Putamen (tissue), 1 donor: ENCODE measurements at regions not wholly inside any gene's neighbourhood (a gene's known extent, or its start where the extent isn't known, plus 50 kb on each side); places are given as distances from the start of the nearest gene placed in this dataset.
"Not testable (repeated sequence)": the region's sequence is repeated elsewhere in the genome, so short reads cannot be mapped to it uniquely, and the experiment has no call there.

Source experiments
- DNase-seq: peaks from one replicate; pipeline ENCODE4 v3.0.0-alpha.2; 2016; ENCODE audit warnings: low spot score

DNA sequence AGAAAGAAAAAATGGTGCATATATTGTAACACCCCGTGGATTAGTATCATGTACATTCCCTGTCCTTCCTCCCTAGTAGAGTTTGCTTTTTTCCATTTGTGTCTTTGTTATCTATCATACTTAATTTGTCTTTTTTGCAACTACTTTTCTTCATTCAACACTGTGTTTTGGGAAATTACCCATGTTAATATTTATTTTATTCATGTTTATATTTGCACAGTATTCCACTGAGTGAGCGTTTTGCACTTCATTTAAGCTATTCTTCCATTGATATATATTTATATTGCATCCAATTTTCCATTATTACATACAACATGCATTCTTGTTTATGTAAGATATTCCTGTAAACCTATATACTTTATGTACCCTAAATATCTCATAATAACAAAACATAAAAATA lies 57.6 kb upstream of the FAM171A1 start:
- no peak for DNase-seq

DNA sequence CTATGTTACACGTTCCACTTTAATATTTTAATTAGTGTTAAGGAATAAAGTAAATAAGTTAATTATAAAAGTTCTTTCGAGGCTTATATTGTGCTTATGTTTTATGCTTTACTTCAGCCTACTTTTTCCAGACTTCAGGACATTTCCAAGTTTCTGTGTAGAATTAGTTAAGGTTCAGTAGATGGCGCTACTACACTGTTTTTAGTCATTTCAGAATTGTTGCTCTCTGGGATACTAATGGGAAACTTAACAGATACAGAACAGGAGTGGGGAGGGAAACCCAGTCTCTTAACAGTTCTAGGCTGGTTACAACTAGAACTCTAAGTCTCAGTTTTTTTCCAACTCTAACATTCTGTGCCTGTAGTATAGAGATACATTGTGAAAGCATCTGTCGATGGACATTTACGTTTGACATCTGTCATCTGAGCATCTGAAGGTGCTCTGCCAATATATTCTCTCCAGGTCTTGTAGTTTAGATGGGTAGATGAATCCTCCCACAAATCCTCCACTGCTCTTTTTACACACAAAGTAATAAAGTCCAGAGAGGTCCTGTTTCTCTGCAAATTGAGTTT lies 56.8 kb upstream of the FAM171A1 start:
- DNase-seq, result peak; percentile 34

DNA sequence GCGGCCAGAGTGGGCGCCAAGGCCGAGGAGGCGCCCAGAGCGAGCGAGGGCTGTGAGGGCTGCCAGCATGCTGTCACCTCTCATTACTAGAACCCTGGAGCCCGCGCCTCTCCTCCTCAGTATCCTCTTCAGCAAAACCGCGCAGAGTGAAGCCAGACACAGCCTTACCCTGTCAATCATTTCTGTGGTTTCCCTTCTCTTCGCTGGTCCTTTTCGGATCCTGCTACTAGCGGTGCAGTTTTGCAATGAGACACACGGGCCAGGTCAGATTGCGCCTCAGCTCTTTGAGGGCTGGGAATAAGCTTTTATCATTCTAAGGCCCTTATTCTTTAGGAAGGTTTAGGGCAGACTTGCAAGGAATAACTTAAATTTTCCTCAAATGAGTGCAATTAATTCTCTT lies 55.5 kb upstream of the FAM171A1 start:
- DNase-seq, result no peak

- no peak for DNase-seq
Observed at GRCh38 chr10:15426115-15426514, 55.0 kb upstream of the FAM171A1 start.

GRCh38 chr10:15421875-15422274 lies 50.8 kb upstream of the FAM171A1 start:
- DNase-seq, result not testable (repeated sequence)
